Cardiac fibroblast (primary cell): ENCODE measurements at regions not wholly inside any gene's neighbourhood (a gene's known extent, or its start where the extent isn't known, plus 50 kb on each side); places are given as distances from the start of the nearest gene placed in this dataset.

ENCODE experiments used
- DNase-seq, 2 donors: peaks; one replicate each; pipeline versions ENCODE4 v3.0.0 to v3.0.0-alpha.2; 2010; ENCODE audit warnings: low read depth in 2 of 2
- H3K4me3 ChIP-seq, 2 donors: replicated peaks in 1 of 2; 1 replicate in 1 of 2; 2 replicates in 1 of 2; pipeline ENCODE4 v1.5.1; 2011; ENCODE audit warnings: low read depth in 2 of 2, low read length in 2 of 2, mild to moderate bottlenecking in 2 of 2, moderate library complexity in 1 of 2
- TF ChIP-seq, protein P1 (sequence below): IDR thresholded peaks from one replicate; pipeline ENCODE4 v1.5.1; 2011; ENCODE audit warnings: low read depth, mild to moderate bottlenecking, low read length, inconsistent platforms

GRCh38 chr10:42985436-42986316 lies 91.2 kb upstream of the RET start:
- H3K4me3 ChIP-seq: no peak overlapping the region
- TF ChIP-seq, protein P1, sequence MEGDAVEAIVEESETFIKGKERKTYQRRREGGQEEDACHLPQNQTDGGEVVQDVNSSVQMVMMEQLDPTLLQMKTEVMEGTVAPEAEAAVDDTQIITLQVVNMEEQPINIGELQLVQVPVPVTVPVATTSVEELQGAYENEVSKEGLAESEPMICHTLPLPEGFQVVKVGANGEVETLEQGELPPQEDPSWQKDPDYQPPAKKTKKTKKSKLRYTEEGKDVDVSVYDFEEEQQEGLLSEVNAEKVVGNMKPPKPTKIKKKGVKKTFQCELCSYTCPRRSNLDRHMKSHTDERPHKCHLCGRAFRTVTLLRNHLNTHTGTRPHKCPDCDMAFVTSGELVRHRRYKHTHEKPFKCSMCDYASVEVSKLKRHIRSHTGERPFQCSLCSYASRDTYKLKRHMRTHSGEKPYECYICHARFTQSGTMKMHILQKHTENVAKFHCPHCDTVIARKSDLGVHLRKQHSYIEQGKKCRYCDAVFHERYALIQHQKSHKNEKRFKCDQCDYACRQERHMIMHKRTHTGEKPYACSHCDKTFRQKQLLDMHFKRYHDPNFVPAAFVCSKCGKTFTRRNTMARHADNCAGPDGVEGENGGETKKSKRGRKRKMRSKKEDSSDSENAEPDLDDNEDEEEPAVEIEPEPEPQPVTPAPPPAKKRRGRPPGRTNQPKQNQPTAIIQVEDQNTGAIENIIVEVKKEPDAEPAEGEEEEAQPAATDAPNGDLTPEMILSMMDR: no peak
- DNase-seq: no peak

DNA sequence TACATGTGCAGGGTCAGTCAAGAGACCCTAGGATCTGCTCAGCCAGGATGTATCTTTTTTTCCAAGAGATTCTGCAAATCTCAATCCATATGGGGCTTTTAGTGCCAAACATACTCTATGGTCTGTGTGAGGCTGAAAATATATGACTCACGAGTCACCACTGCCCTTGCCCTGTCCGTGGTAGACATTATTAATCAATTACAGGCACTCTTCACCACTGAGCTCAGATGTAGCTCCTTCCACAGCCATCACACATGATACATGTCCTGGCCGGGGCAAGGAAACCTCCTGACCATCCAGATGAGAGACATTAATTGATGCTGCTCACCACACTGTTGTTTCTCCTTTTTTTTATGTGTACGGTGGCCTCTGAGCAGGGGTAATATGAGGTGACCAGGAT lies 90.2 kb upstream of the RET start:
- no peak overlapping the region for H3K4me3 ChIP-seq
- no peak for DNase-seq
- TF ChIP-seq, protein P1: no peak

DNA sequence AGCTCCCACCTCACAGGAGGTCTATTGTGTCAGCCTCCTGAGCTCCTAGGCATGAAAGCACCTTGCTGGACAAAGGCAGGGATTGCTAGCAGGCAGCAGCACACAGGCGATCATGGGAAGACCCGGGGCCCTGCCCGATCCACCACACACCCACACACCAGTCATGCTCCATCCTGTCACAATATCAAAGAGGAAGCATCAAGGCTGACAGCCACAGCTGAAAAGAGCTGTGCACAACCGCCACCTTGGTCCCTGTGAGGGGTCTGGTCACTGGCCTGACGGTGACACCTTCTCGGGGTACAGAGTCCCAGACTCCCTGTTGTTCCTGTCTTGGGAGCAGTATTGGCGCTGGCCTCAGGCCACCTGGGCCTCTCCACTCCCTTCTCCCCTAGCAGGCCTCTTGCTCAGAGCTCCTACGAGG lies 89.7 kb upstream of the RET start:
- no peak overlapping the region for H3K4me3 ChIP-seq
- TF ChIP-seq, protein P1: no peak
- DNase-seq: no peak

DNA sequence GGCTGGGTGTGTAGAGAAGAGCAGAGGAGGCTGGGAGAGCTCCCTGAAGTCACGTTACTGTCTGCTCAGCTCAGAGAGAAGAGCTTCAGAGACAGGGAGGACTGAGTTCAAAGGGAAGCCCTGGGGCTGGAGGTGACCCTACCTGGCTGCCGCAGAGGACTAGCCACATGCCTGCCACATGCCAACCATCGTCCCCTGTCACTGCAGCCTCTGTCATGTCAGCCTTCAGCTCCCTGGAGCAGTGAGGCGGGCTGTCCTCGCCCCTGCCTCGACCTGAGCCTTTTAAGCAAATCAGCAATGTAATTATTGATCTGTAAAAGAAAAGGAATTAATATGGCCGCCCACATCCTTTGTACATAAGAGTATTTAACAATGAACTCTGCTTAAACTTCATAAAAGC lies 89.3 kb upstream of the RET start:
- H3K4me3 ChIP-seq: no peak overlapping the region
- TF ChIP-seq, protein P1: no peak
- DNase-seq: no peak

DNA sequence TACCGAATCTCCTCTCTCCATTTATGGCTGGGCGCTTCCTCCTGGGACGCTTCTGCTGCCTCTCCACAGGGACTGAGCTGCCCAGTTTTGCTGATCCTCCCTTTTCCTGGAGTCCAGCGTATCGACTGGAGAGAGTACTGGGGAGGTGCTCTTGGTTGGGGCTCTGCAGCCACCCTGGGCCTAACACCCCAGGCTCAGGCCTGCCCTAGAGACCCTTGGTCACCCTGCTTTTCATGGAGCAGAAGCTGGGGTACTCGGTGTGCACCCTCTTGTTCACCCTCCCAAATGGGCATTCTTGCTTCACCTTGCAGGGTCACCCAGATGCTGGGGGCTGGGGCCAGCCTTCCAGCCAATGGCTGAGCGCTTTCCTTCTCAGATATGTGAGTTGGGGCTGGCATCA lies 88.8 kb upstream of the RET start:
- DNase-seq: no peak
- TF ChIP-seq, protein P1: no peak
- no peak overlapping the region for H3K4me3 ChIP-seq

GRCh38 chr10:42988517-42989395 lies 88.1 kb upstream of the RET start:
- no peak for DNase-seq
- H3K4me3 ChIP-seq: no peak overlapping the region
- TF ChIP-seq, protein P1: no peak
